ENCODE measurements at regions not wholly inside any gene's neighbourhood (a gene's known extent, or its start where the extent isn't known, plus 50 kb on each side); places are given as distances from the start of the nearest gene placed in this dataset.
"Not testable (repeated sequence)": the region's sequence is repeated elsewhere in the genome, so short reads cannot be mapped to it uniquely, and the experiment has no call there.

GRCh38 chr17:30716461-30717290 lies 107.8 kb downstream of the CRLF3 start:
- no peak for DNase-seq
- H3K9ac ChIP-seq (ENCODE audit: insufficient read depth, low read length, poor library complexity, severe bottlenecking) = no peak overlapping the region
- no peak overlapping the region for H3K4me2 ChIP-seq (replicated peaks; ENCODE audit: extremely low read depth, low read length, poor library complexity, severe bottlenecking)
- H3K79me2 ChIP-seq (ENCODE audit: insufficient read depth, low read length) = peaks cover 95% of the 10 kb centered on the region
- Mint-ChIP-seq H3K36me3 (peaks cover 3 to 5% of the 10 kb centered on the region in 2 donors), H3K27ac (peak overlapping the region in 4 of 7 donors; percentile 51 to 84 (median 66)), H3K9me3 (no peaks in the 10 kb centered on the region), H3K4me1 (peaks cover 28% of the 10 kb centered on the region), H3K27me3 (ENCODE audit: low read depth in 3 of 3) (peaks cover 3 to 4% (median 4%) of the 10 kb centered on the region in 3 donors), H3K4me3 (no peak overlapping the region)
- no peak overlapping the region for H3K4me3 ChIP-seq (replicated peaks in 1 of 3; ENCODE audit: low read depth in 2 of 3, low read length in 3 of 3)
- intact Hi-C loops (cut with micrococcal nuclease) = no loop called here
- no peaks in the 10 kb centered on the region for H4K20me1 ChIP-seq (ENCODE audit: insufficient read depth, low read length)
- TF ChIP-seq, protein P1, sequence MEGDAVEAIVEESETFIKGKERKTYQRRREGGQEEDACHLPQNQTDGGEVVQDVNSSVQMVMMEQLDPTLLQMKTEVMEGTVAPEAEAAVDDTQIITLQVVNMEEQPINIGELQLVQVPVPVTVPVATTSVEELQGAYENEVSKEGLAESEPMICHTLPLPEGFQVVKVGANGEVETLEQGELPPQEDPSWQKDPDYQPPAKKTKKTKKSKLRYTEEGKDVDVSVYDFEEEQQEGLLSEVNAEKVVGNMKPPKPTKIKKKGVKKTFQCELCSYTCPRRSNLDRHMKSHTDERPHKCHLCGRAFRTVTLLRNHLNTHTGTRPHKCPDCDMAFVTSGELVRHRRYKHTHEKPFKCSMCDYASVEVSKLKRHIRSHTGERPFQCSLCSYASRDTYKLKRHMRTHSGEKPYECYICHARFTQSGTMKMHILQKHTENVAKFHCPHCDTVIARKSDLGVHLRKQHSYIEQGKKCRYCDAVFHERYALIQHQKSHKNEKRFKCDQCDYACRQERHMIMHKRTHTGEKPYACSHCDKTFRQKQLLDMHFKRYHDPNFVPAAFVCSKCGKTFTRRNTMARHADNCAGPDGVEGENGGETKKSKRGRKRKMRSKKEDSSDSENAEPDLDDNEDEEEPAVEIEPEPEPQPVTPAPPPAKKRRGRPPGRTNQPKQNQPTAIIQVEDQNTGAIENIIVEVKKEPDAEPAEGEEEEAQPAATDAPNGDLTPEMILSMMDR (IDR thresholded peaks at IDR 0.05) = no peak
- H3K27ac ChIP-seq (ENCODE audit: low read depth in 1 of 2, low read length in 2 of 2) = no peak overlapping the region
- 52% methylated on average over 7 of the region's 17 CpGs for WGBS (ENCODE audit: insufficient coverage)
- no peaks in the 10 kb centered on the region for H3K27me3 ChIP-seq (ENCODE audit: control insufficient read depth in 2 of 2, insufficient read depth in 2 of 2, low read length in 2 of 2)
- H3K36me3 ChIP-seq (replicated peaks in 1 of 2; ENCODE audit: control insufficient read depth in 1 of 2, insufficient read depth in 2 of 2, low read length in 2 of 2) = no peaks in the 10 kb centered on the region
- no peak overlapping the region for H2AFZ ChIP-seq (ENCODE audit: insufficient read depth, low read depth, low read length, poor library complexity, severe bottlenecking)
- H3K4me1 ChIP-seq (ENCODE audit: control insufficient read depth in 1 of 2, insufficient read depth in 2 of 2, low read length in 2 of 2) = peaks cover 14 to 16% of the 10 kb centered on the region in 2 donors
- H3K9me3 ChIP-seq (replicated peaks in 1 of 2; ENCODE audit: control insufficient read depth in 1 of 2, insufficient read depth in 1 of 2, low read length in 2 of 2) = no peaks in the 10 kb centered on the region

DNA sequence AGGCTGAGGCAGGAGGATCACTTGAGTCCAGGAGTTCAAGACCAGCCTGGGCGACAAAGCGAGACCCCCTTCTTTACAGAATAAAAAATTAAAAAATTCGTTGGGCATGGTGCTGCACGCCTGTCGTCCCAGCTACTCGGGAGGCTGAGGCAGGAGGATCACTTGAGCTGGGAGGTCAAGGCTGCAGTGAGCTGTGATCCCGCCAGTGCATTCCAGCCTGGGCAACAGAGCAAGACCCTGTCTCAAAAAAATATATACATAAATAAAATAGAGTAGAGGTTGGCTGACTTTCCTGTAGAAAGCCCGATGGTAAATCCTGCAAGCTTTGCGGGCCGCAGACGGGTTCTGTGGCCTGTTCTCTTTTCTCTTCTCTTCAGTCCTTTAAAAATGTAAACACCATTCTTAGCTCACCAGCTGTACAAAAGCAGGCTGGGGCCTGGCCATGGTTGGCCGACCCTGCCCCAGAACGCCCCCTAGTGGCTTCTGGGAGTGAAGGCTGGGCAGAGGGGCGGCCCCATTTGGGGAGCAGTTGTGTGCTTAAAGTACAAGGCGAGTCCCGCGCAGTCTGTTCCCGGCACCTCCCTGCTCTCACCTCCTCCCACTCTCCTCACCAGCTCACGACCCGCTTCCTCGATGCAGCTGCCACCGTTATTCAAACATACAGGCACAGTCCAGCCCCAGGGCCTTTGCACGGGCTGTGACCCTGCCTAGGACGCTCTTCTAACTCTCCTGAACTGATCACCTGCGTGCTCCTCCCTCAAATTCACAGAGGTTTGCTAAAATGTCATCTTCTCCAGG lies 109.5 kb downstream of the CRLF3 start:
- intact Hi-C loops (cut with micrococcal nuclease); H3K36me3 Mint-ChIP-seq; H3K27me3 Mint-ChIP-seq (ENCODE audit: low read depth in 3 of 3); H3K27ac ChIP-seq (ENCODE audit: low read depth in 1 of 2, low read length in 2 of 2); H3K4me3 Mint-ChIP-seq; H3K27me3 ChIP-seq (ENCODE audit: control insufficient read depth in 2 of 2, insufficient read depth in 2 of 2, low read length in 2 of 2); H3K9me3 ChIP-seq (replicated peaks in 1 of 2; ENCODE audit: control insufficient read depth in 1 of 2, insufficient read depth in 1 of 2, low read length in 2 of 2); H3K4me3 ChIP-seq (replicated peaks in 1 of 3; ENCODE audit: low read depth in 2 of 3, low read length in 3 of 3); H3K4me2 ChIP-seq (replicated peaks; ENCODE audit: extremely low read depth, low read length, poor library complexity, severe bottlenecking); H3K9me3 Mint-ChIP-seq; H3K36me3 ChIP-seq (replicated peaks in 1 of 2; ENCODE audit: control insufficient read depth in 1 of 2, insufficient read depth in 2 of 2, low read length in 2 of 2); H3K9ac ChIP-seq (ENCODE audit: insufficient read depth, low read length, poor library complexity, severe bottlenecking); H2AFZ ChIP-seq (ENCODE audit: insufficient read depth, low read depth, low read length, poor library complexity, severe bottlenecking); H4K20me1 ChIP-seq (ENCODE audit: insufficient read depth, low read length): not testable (repeated sequence)
- peaks cover 28 to 30% of the 10 kb centered on the region in 2 donors for H3K4me1 ChIP-seq (ENCODE audit: control insufficient read depth in 1 of 2, insufficient read depth in 2 of 2, low read length in 2 of 2)
- peak in 2 of 3 donors; percentile 38 to 44 for DNase-seq
- TF ChIP-seq, protein P1 (IDR thresholded peaks at IDR 0.05) = peak; percentile 66
- H3K79me2 ChIP-seq (ENCODE audit: insufficient read depth, low read length) = peaks cover 95% of the 10 kb centered on the region
- H3K27ac Mint-ChIP-seq = peak overlapping the region in 4 of 7 donors; percentile 11 to 50 (median 26)
- 86% methylated on average over 14 of the region's 25 CpGs for WGBS (ENCODE audit: insufficient coverage)
- H3K4me1 Mint-ChIP-seq = peaks cover 42% of the 10 kb centered on the region

DNA sequence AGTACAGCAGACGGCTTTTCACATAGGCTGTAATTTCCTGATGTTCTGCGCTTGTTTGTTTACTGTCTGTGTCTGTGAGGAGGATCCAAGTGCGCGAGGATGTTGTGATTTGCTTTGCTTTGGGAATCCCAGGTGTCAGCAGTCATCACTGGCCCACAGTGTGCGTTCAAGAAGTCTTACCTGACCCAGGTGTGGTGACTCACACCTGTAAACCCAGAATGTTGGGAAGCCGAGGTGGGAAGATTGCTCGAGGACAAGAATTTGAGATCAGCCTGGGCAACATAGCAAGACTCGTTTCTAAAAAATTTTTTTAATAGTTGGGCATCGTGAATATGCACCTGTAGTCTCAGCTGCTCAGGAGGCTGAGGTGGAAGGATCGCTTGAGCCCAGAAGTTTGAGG lies 110.7 kb downstream of the CRLF3 start:
- H3K4me3 Mint-ChIP-seq; H3K27ac Mint-ChIP-seq; H3K27ac ChIP-seq (ENCODE audit: low read depth in 1 of 2, low read length in 2 of 2); intact Hi-C loops (cut with micrococcal nuclease); H3K27me3 ChIP-seq (ENCODE audit: control insufficient read depth in 2 of 2, insufficient read depth in 2 of 2, low read length in 2 of 2); H3K9me3 ChIP-seq (replicated peaks in 1 of 2; ENCODE audit: control insufficient read depth in 1 of 2, insufficient read depth in 1 of 2, low read length in 2 of 2); H2AFZ ChIP-seq (ENCODE audit: insufficient read depth, low read depth, low read length, poor library complexity, severe bottlenecking); DNase-seq; H4K20me1 ChIP-seq (ENCODE audit: insufficient read depth, low read length); H3K4me2 ChIP-seq (replicated peaks; ENCODE audit: extremely low read depth, low read length, poor library complexity, severe bottlenecking); H3K36me3 ChIP-seq (replicated peaks in 1 of 2; ENCODE audit: control insufficient read depth in 1 of 2, insufficient read depth in 2 of 2, low read length in 2 of 2); H3K36me3 Mint-ChIP-seq; H3K9me3 Mint-ChIP-seq; H3K27me3 Mint-ChIP-seq (ENCODE audit: low read depth in 3 of 3); H3K4me3 ChIP-seq (replicated peaks in 1 of 3; ENCODE audit: low read depth in 2 of 3, low read length in 3 of 3); H3K9ac ChIP-seq (ENCODE audit: insufficient read depth, low read length, poor library complexity, severe bottlenecking): not testable (repeated sequence)
- peaks cover 89% of the 10 kb centered on the region for H3K79me2 ChIP-seq (ENCODE audit: insufficient read depth, low read length)
- H3K4me1 ChIP-seq (ENCODE audit: control insufficient read depth in 1 of 2, insufficient read depth in 2 of 2, low read length in 2 of 2) = peaks cover 26 to 29% of the 10 kb centered on the region in 2 donors
- H3K4me1 Mint-ChIP-seq = peaks cover 34% of the 10 kb centered on the region
- WGBS (ENCODE audit: insufficient coverage) = 94% methylated on average over 9 of the region's 10 CpGs
